ENCODE measurements at regions not wholly inside any gene's neighbourhood (a gene's known extent, or its start where the extent isn't known, plus 50 kb on each side); places are given as distances from the start of the nearest gene placed in this dataset.

DNA sequence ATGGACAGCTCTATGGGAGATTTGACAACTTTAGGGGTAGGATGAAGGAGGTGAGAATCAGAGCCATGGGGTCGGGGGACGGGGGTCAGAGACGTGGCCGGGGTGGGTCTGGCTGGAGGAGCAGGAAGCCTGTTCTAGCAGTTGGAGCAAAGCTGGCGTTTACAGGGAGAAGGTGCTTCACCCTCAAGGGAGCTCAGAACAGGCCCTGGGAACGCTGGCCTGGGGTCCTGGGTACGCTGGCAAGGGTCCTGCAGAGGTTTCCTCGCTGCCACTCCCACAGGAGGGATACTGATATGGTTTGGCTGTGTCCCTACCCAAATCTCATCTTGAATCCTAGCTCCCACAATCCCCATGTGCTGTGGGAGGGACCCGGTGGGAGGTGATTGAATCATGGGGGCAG, 205.0 kb upstream of the ARL4C start:
- Histone ChIP-seq H3K27me3 (ENCODE audit: insufficient read depth, low read length) (no peaks in the 10 kb centered on the region), H4K20me1 (ENCODE audit: control insufficient read depth, insufficient read depth, insufficient read length) (no peaks in the 10 kb centered on the region), H3K14ac (ENCODE audit: insufficient read depth, low read length) (no peak overlapping the region), H3K79me2 (ENCODE audit: insufficient read depth, low read length) (no peaks in the 10 kb centered on the region), H3K18ac (ENCODE audit: insufficient read length, low read depth, low read length) (no peak overlapping the region), H3K4ac (ENCODE audit: low read depth, low read length) (no peak overlapping the region), H4K5ac (ENCODE audit: insufficient read length, low read depth, low read length) (no peak overlapping the region), H2AFZ (ENCODE audit: low read length) (no peak overlapping the region), H3K9me3 (ENCODE audit: control insufficient read depth, low read depth, low read length) (peaks cover 15% of the 10 kb centered on the region), H3K23me2 (ENCODE audit: insufficient read length, low read depth, low read length, poor library complexity, severe bottlenecking) (no peaks in the 10 kb centered on the region), H2BK5ac (ENCODE audit: insufficient read length, low read length) (no peak overlapping the region), H3K27ac (ENCODE audit: insufficient read length, low read depth, low read length) (no peak overlapping the region), H2AK5ac (ENCODE audit: insufficient read length, low read length) (no peak overlapping the region), H3K23ac (ENCODE audit: insufficient read length, low read depth, low read length) (no peak overlapping the region), H3K4me1 (ENCODE audit: insufficient read depth, low read length) (peaks cover 2% of the 10 kb centered on the region; the same call in 1 of the 2 replicates), H3K56ac (ENCODE audit: insufficient read length, low read depth, low read length) (no peak overlapping the region), H2BK20ac (ENCODE audit: low read depth, low read length, poor library complexity, severe bottlenecking) (no peak overlapping the region), H3K9ac (ENCODE audit: extremely low read depth, insufficient read length, low read length) (no peak overlapping the region), H2BK12ac (ENCODE audit: insufficient read length, low read depth, low read length) (no peak overlapping the region), H4K8ac (replicated peaks; ENCODE audit: insufficient read length, low read depth, low read length) (no peak overlapping the region), H2BK15ac (ENCODE audit: low read depth, low read length) (no peak overlapping the region), H3T11ph (ENCODE audit: low read length) (no peak overlapping the region), H3K79me1 (ENCODE audit: insufficient read depth, low read depth, low read length, poor library complexity, severe bottlenecking) (no peaks in the 10 kb centered on the region), H2BK120ac (ENCODE audit: low read depth, low read length, poor library complexity, severe bottlenecking) (no peak overlapping the region), H4K91ac (ENCODE audit: insufficient read length, low read depth, low read length) (no peak overlapping the region), H3K4me2 (ENCODE audit: insufficient read depth, insufficient read length, low read length) (no peak overlapping the region)
- Mint-ChIP-seq H3K9me3 (peaks cover 24 to 27% of the 10 kb centered on the region in 2 experiments), H3K27me3 (ENCODE audit: low read depth) (no peaks in the 10 kb centered on the region; the same call in 1 of the 2 replicates), H3K4me3 (no peak overlapping the region; a peak in 1 of 5 replicates), H3K27ac (no peak overlapping the region), H3K36me3 (ENCODE audit: insufficient read depth in 1 of 3, low read depth in 3 of 3) (peaks cover 13 to 18% (median 17%) of the 10 kb centered on the region in 3 experiments), H3K4me1 (peaks cover 16 to 21% of the 10 kb centered on the region in 2 experiments)
- WGBS (ENCODE audit: extremely low coverage, insufficient read length, low lambda C conversion rate): no CpG with 5 or more reads among the region's 9 CpGs
- no peak for DNase-seq
- TF ChIP-seq, protein P1, sequence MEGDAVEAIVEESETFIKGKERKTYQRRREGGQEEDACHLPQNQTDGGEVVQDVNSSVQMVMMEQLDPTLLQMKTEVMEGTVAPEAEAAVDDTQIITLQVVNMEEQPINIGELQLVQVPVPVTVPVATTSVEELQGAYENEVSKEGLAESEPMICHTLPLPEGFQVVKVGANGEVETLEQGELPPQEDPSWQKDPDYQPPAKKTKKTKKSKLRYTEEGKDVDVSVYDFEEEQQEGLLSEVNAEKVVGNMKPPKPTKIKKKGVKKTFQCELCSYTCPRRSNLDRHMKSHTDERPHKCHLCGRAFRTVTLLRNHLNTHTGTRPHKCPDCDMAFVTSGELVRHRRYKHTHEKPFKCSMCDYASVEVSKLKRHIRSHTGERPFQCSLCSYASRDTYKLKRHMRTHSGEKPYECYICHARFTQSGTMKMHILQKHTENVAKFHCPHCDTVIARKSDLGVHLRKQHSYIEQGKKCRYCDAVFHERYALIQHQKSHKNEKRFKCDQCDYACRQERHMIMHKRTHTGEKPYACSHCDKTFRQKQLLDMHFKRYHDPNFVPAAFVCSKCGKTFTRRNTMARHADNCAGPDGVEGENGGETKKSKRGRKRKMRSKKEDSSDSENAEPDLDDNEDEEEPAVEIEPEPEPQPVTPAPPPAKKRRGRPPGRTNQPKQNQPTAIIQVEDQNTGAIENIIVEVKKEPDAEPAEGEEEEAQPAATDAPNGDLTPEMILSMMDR (conservative IDR thresholded peaks at IDR 0.05): no peak
